Calu3 (cell line): ENCODE measurements at regions not wholly inside any gene's neighbourhood (a gene's known extent, or its start where the extent isn't known, plus 50 kb on each side); places are given as distances from the start of the nearest gene placed in this dataset.

ENCODE experiments used
- BruUV-seq: library from RNA; stranded (reverse); fragments of 400-500 nt; replicated peaks from 2 replicates; lab custom pipeline; 2021; lab: Mats Ljungman, UMichigan
- CTCF ChIA-PET: fragments of 300-600 bp; sonication (Branson Sonifier 250); formaldehyde crosslinking; loops from one replicate; lab custom pipeline; 2022; ENCODE audit warnings: antibody characterized with exemption; lab: Charles Lee
- DNase-seq: peaks from one replicate; pipeline ENCODE4 v3.0.0; 2022
- H3K27ac Mint-ChIP-seq: one replicate; pipeline ENCODE4 v1.8.0; 2022; ENCODE audit warnings: mixed read lengths; ENCODE audit not compliant: unreplicated experiment
- H3K27me3 Mint-ChIP-seq: one replicate; pipeline ENCODE4 v1.8.0; 2022; ENCODE audit warnings: mixed read lengths; ENCODE audit not compliant: unreplicated experiment
- H3K36me3 Mint-ChIP-seq: one replicate; pipeline ENCODE4 v1.8.0; 2022; ENCODE audit warnings: mild to moderate bottlenecking, moderate library complexity, mixed read lengths; ENCODE audit not compliant: insufficient read depth, unreplicated experiment
- H3K4me1 Mint-ChIP-seq: one replicate; pipeline ENCODE4 v1.8.0; 2022; ENCODE audit warnings: mild to moderate bottlenecking, low read depth, mixed read lengths; ENCODE audit not compliant: unreplicated experiment
- H3K4me3 Mint-ChIP-seq: one replicate; pipeline ENCODE4 v1.8.0; 2022; ENCODE audit warnings: mild to moderate bottlenecking, low read depth, moderate library complexity, mixed read lengths; ENCODE audit not compliant: unreplicated experiment
- H3K9me3 Mint-ChIP-seq: one replicate; pipeline ENCODE4 v1.8.0; 2022; ENCODE audit warnings: low read depth, mixed read lengths; ENCODE audit not compliant: unreplicated experiment
- CTCF ChIP-seq: fragments of 200-600 bp; IDR thresholded peaks from one replicate; pipeline ENCODE4 v1.8.0; 2022; ENCODE audit warnings: antibody characterized with exemption; ENCODE audit not compliant: unreplicated experiment
- intact Hi-C: fragments of 100-400 bp; cut with micrococcal nuclease; formaldehyde crosslinking; loops from one replicate; pipeline ENCODE4 v1.10.0; 2022; ENCODE audit not compliant: unreplicated experiment

GRCh38 chr20:22412977-22413868 lies 171.1 kb downstream of the FOXA2 start:
- Mint-ChIP-seq H3K27me3 (no peaks in the 10 kb centered on the region), H3K4me1 (peaks cover 27% of the 10 kb centered on the region), H3K9me3 (no peaks in the 10 kb centered on the region), H3K36me3 (no peaks in the 10 kb centered on the region), H3K27ac (peak overlapping the region; percentile 97), H3K4me3 (no peak overlapping the region)
- intact Hi-C loops: no loop called here
- no peak for TF ChIP-seq CTCF
- CTCF ChIA-PET: no interaction called here
- DNase-seq: no peak
- no TSS peak for BruUV-seq

- H3K4me3 Mint-ChIP-seq: no peak overlapping the region
- H3K4me1 Mint-ChIP-seq: peaks cover 29% of the 10 kb centered on the region
- TF ChIP-seq CTCF: no peak
- peak overlapping the region; percentile 97 for H3K27ac Mint-ChIP-seq
- intact Hi-C loops: no loop called here
- no peaks in the 10 kb centered on the region for H3K27me3 Mint-ChIP-seq
- no peaks in the 10 kb centered on the region for H3K36me3 Mint-ChIP-seq
- peak; percentile 30 for DNase-seq
- no TSS peak for BruUV-seq
- CTCF ChIA-PET: interaction anchor here (0.9 kb wide), 1 partner anchor 175 kb away, joined by 3 read pairs; no protein-coding TSS in a partner anchor
- H3K9me3 Mint-ChIP-seq: no peaks in the 10 kb centered on the region
Measured at GRCh38 chr20:22411627-22412450, 172.5 kb downstream of the FOXA2 start.

GRCh38 chr20:22411286-22411626 lies 173.1 kb downstream of the FOXA2 start:
- peaks cover 35% of the 10 kb centered on the region for H3K4me1 Mint-ChIP-seq
- intact Hi-C loops: no loop called here
- DNase-seq: no peak
- H3K27me3 Mint-ChIP-seq: no peaks in the 10 kb centered on the region
- TF ChIP-seq CTCF: no peak
- H3K27ac Mint-ChIP-seq: peak overlapping the region; percentile 97
- CTCF ChIA-PET: interaction anchor here (0.9 kb wide), 1 partner anchor 175 kb away, joined by 3 read pairs; no protein-coding TSS in a partner anchor
- H3K36me3 Mint-ChIP-seq: no peaks in the 10 kb centered on the region
- no peak overlapping the region for H3K4me3 Mint-ChIP-seq
- H3K9me3 Mint-ChIP-seq: no peaks in the 10 kb centered on the region
- no TSS peak for BruUV-seq

DNA sequence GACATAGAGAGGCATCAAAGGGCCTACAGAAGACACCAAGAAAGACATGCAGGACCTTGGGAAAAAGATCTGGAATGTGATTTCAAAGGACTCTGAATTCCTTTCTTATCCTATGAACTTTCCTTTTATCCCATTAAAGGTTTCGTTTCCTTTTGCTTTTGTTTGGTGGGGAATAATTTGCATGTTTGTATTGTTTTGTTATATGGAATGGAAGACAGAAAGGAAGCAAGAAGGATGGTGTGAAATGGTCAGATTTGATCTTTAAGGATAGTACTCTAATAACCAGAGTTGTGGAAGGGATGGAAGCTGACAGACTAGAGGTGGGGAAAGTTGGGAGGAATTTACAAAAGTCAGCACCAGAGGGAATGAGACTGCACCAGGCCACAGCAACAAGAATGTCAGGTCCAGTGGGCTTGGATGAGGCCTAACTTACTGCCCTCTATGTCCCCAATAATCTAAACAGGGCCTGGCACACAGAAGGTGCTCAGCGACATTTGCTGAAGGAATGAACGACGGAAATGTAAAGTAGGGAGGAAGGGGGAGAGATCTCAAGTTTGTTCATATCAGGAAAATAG lies 173.7 kb downstream of the FOXA2 start:
- no TSS peak for BruUV-seq

More for the DNA sequence above, 173.7 kb downstream of the FOXA2 start:
- no peak for DNase-seq
- H3K4me1 Mint-ChIP-seq: peaks cover 36% of the 10 kb centered on the region
- no peaks in the 10 kb centered on the region for H3K36me3 Mint-ChIP-seq
- intact Hi-C loops: no loop called here
- H3K4me3 Mint-ChIP-seq: no peak overlapping the region
- H3K27ac Mint-ChIP-seq: peak overlapping the region; percentile 39
- no peak for TF ChIP-seq CTCF
- no peaks in the 10 kb centered on the region for H3K27me3 Mint-ChIP-seq
- H3K9me3 Mint-ChIP-seq: no peaks in the 10 kb centered on the region
- CTCF ChIA-PET: no interaction called here
